SK-N-SH (cell line): ENCODE measurements at regions not wholly inside any gene's neighbourhood (a gene's known extent, or its start where the extent isn't known, plus 50 kb on each side); places are given as distances from the start of the nearest gene placed in this dataset.

Source experiments
- POLR2AphosphoS5 ChIP-seq: IDR thresholded peaks from 2 replicates; pipeline ENCODE4 v1.6.1; 2012; ENCODE audit warnings: low read depth, low read length
- TF ChIP-seq, protein P1 (sequence below): fragments of 200-600 bp; sonication (generic); IDR thresholded peaks from 2 replicates; pipeline ENCODE4 v1.6.1; 2017; ENCODE audit warnings: antibody characterized with exemption, mild to moderate bottlenecking, moderate library complexity

DNA sequence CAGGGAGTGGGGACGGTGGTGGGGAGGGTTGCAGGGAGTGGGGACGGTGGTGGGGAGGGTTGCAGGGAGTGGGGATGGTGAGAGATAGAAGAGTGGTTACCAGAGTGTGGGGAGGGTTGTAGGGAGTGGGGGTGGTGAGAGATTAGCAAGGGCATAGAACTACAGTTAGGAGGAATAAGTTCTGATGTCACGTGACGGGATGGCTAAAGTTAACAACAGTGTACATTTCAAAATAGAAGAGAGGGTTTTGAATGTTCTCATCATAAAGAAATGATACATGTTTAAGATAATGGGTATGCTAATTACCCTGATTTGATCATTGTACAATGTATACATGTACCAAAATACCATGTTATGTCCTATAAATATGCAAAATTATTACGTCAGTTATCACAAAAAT, 57.6 kb upstream of the FRMD1 start:
- TF ChIP-seq POLR2AphosphoS5 = no peak
- TF ChIP-seq, protein P1, sequence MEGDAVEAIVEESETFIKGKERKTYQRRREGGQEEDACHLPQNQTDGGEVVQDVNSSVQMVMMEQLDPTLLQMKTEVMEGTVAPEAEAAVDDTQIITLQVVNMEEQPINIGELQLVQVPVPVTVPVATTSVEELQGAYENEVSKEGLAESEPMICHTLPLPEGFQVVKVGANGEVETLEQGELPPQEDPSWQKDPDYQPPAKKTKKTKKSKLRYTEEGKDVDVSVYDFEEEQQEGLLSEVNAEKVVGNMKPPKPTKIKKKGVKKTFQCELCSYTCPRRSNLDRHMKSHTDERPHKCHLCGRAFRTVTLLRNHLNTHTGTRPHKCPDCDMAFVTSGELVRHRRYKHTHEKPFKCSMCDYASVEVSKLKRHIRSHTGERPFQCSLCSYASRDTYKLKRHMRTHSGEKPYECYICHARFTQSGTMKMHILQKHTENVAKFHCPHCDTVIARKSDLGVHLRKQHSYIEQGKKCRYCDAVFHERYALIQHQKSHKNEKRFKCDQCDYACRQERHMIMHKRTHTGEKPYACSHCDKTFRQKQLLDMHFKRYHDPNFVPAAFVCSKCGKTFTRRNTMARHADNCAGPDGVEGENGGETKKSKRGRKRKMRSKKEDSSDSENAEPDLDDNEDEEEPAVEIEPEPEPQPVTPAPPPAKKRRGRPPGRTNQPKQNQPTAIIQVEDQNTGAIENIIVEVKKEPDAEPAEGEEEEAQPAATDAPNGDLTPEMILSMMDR = no peak
